Caki2 (cell line): ENCODE measurements at regions not wholly inside any gene's neighbourhood (a gene's known extent, or its start where the extent isn't known, plus 50 kb on each side); places are given as distances from the start of the nearest gene placed in this dataset.

ENCODE experiments used
- DNase-seq: peaks from one replicate; pipeline ENCODE4 v3.0.0-alpha.2; 2015; ENCODE audit warnings: low read depth
- in situ Hi-C: cut with HindIII; loops from 2 replicates; pipeline ENCODE4 v1.10.0; 2016; ENCODE audit warnings: low sequenced_read_pairs, low pct_unique_long_range_greater_than_20kb, mixed read lengths

GRCh38 chr6:169893624-169894023, 142.2 kb downstream of the ERMARD start:
- in situ Hi-C loops: no loop called here

GRCh38 chr6:169891846-169892245, 140.4 kb downstream of the ERMARD start:
- DNase-seq: no peak
- in situ Hi-C loops: no loop called here

More at GRCh38 chr6:169893624-169894023, 142.2 kb downstream of the ERMARD start:
- DNase-seq: no peak

DNA sequence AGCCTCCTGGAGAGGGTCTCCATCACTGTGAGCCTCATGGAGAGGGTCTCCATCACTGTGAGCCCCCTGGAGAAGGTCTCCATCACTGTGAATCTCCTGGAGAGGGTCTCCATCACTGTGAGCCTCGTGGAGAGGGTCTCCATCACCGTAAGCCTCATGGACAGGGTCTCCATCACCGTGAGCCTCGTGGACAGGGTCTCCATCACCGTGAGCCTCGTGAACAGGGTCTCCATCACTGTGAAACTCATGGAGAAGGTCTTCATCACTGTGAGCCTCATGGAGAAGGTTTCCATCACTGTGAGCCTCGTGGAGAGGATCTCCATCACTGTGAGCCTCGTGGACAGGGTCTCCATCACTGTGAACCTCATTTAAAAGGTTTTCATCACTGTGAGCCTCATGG, 140.0 kb downstream of the ERMARD start:
- in situ Hi-C loops: no loop called here
- no peak for DNase-seq

DNA sequence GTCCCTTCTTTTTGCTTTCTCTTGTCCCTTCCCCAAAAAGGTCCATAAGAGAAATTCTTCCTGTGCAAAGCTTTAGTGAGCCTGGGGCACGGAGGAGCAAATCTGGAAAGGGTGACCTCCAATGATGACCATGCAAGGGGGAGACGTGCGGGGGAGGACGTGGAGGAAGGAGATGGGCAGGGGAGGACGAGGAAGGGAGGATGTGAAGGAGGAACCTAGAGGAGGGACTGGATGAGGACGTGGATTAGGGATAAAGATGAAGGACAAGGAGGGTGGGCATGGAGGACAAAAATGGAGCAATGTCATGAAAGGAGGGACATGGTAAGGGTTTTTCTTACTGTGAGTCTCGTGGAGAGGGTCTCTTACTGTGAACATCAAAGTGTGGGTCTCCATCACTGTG, 139.5 kb downstream of the ERMARD start:
- in situ Hi-C loops: no loop called here
- DNase-seq: no peak

DNA sequence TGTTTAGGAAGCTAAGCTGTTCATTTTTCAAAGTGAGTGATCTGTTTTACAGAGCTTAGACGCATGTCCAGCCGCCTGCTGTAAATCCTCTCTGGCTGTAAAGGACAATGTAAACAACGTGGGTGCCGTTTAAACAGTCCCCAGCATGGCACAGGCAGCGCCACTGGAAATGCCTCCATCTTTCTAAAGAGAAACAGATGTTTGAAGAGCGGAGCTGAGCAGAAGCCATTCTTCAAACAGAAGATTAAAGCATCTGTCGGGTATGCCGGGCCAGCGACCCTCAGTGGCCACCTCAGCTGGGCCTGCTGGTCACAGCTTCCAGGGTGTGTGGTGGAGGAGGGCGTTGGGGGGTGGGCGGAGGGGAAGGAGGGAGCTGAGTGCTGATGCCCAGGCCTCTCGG, 138.6 kb downstream of the ERMARD start:
- no peak for DNase-seq
- in situ Hi-C loops: no loop called here

- in situ Hi-C loops: no loop called here
- DNase-seq: no peak
Observed at GRCh38 chr6:169887529-169888140, 136.2 kb downstream of the ERMARD start.

GRCh38 chr6:169886631-169887227, 135.3 kb downstream of the ERMARD start:
- in situ Hi-C loops: no loop called here
- DNase-seq: no peak

DNA sequence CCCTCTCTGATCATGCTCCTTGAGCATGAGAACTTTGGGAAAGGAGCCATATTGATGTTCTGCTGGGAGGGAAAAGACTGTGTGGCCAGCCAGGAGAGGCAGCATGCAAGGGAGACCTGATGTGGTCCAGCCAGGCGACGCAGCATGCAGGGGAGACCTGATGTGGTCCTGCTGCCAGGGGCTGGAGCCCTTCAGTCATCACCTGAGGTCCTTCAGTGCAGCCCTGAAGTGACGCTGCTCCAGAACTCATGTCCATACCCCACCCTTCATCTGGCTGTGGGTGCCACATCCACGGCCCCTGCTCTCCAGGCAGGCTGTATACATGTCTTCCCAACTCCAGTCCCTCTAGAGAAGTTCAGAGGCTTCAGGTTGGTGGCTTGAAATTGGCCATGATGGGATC, 134.4 kb downstream of the ERMARD start:
- no peak for DNase-seq
- in situ Hi-C loops: no loop called here

DNA sequence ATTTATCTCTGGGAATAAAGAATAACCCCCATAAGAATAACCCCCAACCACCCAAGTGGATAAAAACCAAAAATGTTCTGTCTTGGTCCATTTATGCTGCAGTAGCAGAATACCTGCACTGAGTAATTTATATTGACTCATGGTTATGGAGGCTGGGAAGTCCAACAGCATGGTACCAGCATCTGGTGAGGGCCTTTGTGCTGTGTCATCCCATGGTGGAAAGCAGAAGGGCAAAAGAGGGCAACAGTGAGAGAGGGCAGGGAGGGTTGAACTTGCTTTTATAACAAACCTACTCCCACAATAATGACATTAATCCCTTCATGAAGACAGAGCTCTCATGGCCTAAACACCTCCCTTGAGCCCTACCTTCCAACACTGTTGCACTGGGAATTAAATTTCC, 133.7 kb downstream of the ERMARD start:
- in situ Hi-C loops: no loop called here
- no peak for DNase-seq

DNA sequence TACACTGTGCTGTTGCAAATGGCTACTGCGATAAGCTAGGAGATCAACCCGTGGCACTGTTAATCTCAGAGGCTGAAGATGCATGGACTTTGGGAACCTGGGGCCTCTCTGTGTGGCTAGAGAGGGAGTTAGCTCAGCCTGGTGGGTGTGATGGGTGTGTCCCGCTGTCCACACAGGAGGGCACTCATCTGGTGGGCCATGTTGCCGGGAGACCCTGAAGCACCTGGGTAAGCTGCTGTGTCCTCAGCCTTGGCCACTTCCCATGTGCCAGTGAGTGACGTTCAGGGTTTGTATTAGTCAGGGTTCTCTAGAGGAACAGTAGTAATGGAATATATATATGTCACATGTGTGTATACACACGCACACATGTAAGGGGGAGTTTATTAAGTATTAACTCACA, 132.7 kb downstream of the ERMARD start:
- in situ Hi-C loops: no loop called here
- no peak for DNase-seq

DNA sequence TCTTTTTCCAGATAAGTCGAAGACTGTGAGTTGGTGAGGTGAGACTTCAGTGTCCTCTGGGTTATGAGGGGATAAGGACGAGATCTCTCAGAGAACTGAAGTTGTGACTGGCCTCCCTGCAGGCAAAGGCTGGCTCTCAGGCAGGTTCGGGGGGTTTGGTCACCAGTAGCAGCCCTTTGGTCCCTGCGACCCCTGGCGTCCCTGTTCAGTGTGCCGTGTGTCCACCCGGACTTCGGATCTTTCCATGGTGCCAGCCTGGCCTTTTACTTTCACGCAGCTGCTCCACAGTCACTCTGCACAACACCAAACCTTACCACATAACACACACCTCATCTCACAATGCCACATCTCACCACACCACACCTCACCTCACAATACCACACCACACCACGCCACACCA, 131.9 kb downstream of the ERMARD start:
- in situ Hi-C loops: no loop called here

DNA sequence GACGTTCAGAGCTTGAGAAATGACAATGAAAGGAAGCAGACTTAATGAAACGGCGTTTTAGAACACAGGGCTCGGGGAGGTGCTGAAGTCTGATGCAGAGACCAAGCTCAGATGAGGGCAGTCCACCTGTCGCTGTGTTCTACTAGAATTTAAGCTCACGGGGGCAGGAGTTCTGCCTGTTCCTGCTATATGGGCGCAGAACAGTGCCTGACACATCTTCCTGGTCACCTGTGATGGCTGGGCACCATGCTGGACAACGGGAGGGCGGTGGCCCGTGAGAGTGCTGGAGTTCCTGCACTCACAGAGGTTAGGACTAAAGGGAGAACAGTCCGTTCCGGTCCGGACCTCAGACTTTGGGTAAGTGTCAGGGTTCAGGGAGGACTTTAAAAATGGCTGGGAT, 130.6 kb downstream of the ERMARD start:
- no peak for DNase-seq
- in situ Hi-C loops: no loop called here

More for the DNA sequence above, 131.9 kb downstream of the ERMARD start:
- no peak for DNase-seq

GRCh38 chr6:169881398-169881797, 130.0 kb downstream of the ERMARD start:
- no peak for DNase-seq
- in situ Hi-C loops: no loop called here

DNA sequence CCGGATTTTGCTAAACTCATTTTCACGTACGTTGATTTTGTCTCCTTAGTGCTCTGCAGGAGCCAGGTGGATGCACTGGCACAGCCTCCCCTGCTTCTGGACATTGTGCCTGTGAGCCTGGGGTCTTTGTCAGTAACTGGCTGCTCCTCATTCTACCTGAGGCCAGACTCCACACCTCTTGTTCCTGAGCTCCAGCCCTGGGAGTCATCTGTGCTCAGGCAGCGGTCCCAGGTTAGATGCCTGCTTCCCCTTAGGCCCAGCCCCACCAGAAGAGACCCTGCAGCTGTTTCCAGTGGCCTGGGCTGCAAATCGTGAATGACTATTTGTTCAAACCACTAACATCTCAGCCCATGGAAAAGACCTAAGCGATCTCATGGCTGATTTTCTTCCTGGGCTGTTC, 129.1 kb downstream of the ERMARD start:
- in situ Hi-C loops: no loop called here
- DNase-seq: no peak

- no peak for DNase-seq
- in situ Hi-C loops: no loop called here
Observed at GRCh38 chr6:169869301-169869700, 117.9 kb downstream of the ERMARD start.

DNA sequence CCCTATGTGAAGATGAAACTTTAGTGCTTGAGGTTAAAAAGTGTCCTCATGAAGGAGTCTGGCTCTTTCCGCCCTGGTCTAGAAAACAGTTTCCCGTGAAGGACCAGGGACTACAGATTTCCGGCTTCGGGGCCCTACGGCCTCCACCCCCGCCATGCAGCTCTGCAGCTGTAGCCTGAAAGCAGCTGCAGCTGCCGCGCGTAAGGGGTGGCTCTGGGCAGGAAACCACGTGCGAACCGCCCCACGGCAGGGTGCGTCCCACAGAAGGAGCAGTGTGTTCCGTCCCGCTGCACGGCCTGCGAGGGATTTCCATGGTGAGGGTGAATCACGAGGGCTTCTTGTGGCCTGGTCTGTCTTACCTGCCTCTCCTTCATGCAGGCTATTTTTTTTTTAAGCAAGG, 117.0 kb downstream of the ERMARD start:
- in situ Hi-C loops: no loop called here
- DNase-seq: no peak

DNA sequence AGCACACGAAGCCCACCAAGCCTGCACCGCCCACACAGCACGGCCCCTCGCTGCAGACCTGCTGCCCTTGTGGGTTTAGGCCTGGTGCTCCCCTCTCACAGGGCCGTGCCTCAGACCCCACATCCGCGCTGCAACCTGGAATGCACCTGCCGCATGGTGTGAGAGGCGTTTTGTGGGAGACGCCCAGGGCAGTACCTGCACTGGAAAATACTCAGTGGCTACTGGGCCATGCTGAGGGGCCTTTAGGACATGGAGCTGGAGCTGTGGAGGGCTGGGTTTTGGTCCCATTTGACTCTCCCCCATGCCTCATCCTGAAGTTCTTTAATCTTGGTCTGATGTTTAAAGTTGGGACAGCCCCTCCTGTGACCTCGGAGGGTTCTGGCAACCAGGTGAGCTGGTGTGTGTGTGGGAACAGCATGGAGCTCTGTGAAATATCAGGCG, 116.3 kb downstream of the ERMARD start:
- DNase-seq: no peak
- in situ Hi-C loops: no loop called here

DNA sequence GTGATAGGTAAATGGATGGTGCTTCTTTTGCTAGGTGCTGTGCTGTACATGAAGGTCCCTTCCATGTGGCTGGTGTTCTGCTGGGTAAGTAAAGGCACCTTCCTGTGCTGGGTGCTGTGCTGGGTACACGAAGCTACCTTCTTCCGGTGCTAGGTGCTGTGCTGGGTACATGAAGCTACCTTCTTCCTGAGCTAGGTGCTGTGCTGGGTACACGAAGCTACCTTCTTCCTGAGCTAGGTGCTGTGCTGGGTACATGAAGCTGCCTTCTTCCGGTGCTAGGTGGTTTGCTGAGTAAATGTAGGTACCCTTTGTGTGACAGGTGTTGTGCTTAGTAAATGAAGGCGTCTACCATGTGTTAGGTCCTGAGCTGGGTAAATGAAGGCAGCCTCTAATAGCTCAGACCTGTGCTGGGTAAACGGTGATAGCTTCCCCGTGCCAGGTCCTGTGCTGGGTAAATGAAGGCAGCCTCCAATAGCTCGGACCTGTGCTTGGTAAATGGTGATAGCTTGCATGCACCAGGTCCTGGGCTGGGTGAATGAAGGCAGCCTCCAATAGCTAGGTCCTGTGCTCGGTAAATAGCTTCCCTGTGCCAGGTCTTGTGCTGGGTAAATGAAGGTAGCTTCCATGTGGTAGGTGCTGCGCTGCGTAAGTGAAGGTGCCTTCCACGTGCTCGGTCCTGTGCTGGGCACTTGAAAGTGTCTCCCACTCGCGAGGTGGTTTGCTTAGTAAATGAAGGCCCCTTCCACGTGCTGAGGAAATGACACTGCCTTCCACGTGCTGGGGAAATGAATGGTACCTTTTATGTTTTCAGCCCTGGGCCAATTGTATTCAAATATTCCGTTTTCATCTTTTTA, 115.5 kb downstream of the ERMARD start:
- in situ Hi-C loops: no loop called here
- DNase-seq: no peak

DNA sequence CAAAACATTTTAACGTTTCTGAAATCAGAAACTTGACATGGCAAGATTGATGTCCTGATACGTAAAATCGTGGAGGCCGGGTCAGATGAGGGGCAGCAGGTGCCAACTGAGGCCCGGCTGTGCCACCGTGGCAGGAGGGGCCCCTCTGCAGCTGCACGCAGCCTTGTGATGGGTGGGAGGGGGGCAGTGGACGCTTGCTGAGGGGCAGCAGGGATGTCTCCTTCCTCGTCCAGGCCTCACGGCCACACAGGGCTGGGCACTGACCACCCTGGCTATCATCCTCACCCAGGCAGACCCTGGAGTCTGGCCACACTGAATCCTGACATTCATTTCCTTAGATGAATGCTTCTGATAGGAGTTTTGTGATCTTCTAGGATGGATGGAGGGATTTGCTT, 114.7 kb downstream of the ERMARD start:
- in situ Hi-C loops: no loop called here
- no peak for DNase-seq
